ENCODE measurements at regions not wholly inside any gene's neighbourhood (a gene's known extent, or its start where the extent isn't known, plus 50 kb on each side); places are given as distances from the start of the nearest gene placed in this dataset.

DNA sequence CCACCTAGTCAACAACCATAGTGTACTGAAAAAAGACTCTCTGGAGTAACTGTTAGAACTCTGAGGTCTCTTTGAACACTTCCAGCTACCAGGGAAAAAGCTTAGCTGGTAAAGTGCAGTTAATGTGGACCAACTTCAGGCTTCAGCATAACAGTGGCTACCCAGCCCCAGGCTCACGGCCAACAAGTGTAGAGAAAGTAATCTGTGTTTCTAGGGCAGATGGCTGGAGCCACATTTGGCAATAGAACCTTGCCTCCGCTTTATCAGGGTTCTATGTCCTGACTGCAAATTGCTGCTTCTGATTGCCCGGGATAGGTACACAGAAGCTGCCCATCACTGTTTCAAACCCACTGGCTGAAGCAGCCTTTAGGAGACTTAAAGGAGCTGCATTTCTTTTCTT is 76.0 kb upstream of the SIMC1 start:
- TF ChIP-seq CTCF (IDR thresholded peaks at IDR 0.05) (no peak), POLR2A (IDR thresholded peaks at IDR 0.05) (no peak)

All from body of pancreas (tissue), 4 donors.